ENCODE measurements at regions not wholly inside any gene's neighbourhood (a gene's known extent, or its start where the extent isn't known, plus 50 kb on each side); places are given as distances from the start of the nearest gene placed in this dataset.

DNA sequence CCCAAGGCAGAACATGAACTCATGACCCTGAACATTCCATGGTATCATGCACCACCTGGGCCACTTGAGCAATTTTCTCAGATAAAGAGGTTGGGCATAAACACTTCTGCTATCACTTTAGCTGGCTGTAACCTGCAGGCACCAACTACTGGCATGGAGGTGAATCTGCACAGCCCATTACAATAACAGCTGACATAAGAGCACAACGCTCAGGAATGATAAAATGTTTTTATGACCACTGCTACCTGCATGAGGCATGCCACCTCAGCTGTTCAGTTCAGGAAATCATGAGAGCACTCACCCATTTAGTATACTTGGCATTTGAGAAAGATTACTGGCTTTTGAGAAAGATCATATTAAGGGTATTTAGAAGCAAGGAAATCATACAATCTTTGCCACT lies 85.7 kb upstream of the SPIN4 start:
- TF ChIP-seq EZH2phosphoT487 (IDR thresholded peaks at IDR 0.05; ENCODE audit: borderline replicate concordance, low read depth, low read length), result no peak
- TF ChIP-seq, protein P1, sequence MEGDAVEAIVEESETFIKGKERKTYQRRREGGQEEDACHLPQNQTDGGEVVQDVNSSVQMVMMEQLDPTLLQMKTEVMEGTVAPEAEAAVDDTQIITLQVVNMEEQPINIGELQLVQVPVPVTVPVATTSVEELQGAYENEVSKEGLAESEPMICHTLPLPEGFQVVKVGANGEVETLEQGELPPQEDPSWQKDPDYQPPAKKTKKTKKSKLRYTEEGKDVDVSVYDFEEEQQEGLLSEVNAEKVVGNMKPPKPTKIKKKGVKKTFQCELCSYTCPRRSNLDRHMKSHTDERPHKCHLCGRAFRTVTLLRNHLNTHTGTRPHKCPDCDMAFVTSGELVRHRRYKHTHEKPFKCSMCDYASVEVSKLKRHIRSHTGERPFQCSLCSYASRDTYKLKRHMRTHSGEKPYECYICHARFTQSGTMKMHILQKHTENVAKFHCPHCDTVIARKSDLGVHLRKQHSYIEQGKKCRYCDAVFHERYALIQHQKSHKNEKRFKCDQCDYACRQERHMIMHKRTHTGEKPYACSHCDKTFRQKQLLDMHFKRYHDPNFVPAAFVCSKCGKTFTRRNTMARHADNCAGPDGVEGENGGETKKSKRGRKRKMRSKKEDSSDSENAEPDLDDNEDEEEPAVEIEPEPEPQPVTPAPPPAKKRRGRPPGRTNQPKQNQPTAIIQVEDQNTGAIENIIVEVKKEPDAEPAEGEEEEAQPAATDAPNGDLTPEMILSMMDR (conservative IDR thresholded peaks at IDR 0.05; ENCODE audit: low read length), result no peak
- no peaks in the 10 kb centered on the region for H3K79me2 ChIP-seq (ENCODE audit: insufficient read depth, low read depth, low read length)
- intact Hi-C loops (cut with micrococcal nuclease; ENCODE audit: unreplicated experiment), result no loop called here
- ChIA-PET CTCF (ENCODE audit: unreplicated experiment) (no interaction called here), POLR2A (no interaction called here)
- H3K36me3 ChIP-seq (ENCODE audit: insufficient read depth, low read length), result no peaks in the 10 kb centered on the region
- H3K27ac ChIP-seq (ENCODE audit: low read depth, low read length, poor library complexity, severe bottlenecking), result no peak overlapping the region
- BruUV-seq (replicated peaks), result no TSS peak
- H2AFZ ChIP-seq (ENCODE audit: low read length), result no peak overlapping the region
- no peaks in the 10 kb centered on the region for H3K9me2 ChIP-seq (ENCODE audit: insufficient read depth, low read length)
- no peaks in the 10 kb centered on the region for H4K20me1 ChIP-seq (ENCODE audit: insufficient read depth, low read length)
- DNase-seq (ENCODE audit: low spot score), result no peak
- H3K4me2 ChIP-seq (ENCODE audit: low read length), result no peak overlapping the region
- no peaks in the 10 kb centered on the region for H3K9me3 ChIP-seq (ENCODE audit: low read length)
- no peaks in the 10 kb centered on the region for H3K4me1 ChIP-seq (ENCODE audit: insufficient read depth, low read length, poor library complexity, severe bottlenecking)
- H3K4me3 ChIP-seq (ENCODE audit: low read depth, low read length, poor library complexity, severe bottlenecking), result no peak overlapping the region

DNA sequence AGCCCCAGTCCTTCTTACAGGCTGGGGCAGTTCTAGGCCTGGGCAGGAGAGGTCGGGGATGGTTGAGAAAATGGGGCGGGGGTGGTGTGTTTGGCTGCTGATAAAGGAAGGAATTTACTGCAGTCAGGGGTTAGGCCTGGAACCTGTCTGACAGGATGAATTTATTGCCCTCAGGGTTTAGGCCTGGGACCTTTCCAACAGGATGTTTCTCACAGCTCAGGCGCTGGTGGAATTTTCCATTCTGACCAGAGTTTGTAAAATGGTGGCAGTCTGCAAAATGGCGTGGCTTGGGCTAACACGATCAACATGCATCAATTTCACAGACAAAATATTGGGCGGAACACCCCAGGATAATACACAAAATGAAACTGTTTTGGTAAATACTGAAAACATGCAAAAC lies 83.5 kb upstream of the SPIN4 start:
- Histone ChIP-seq H2AFZ (ENCODE audit: low read length) (no peak overlapping the region), H3K36me3 (ENCODE audit: insufficient read depth, low read length) (no peaks in the 10 kb centered on the region), H3K4me1 (ENCODE audit: insufficient read depth, low read length, poor library complexity, severe bottlenecking) (no peaks in the 10 kb centered on the region), H3K79me2 (ENCODE audit: insufficient read depth, low read depth, low read length) (no peaks in the 10 kb centered on the region), H3K4me2 (ENCODE audit: low read length) (no peak overlapping the region), H3K9me2 (ENCODE audit: insufficient read depth, low read length) (no peaks in the 10 kb centered on the region), H3K4me3 (ENCODE audit: low read depth, low read length, poor library complexity, severe bottlenecking) (no peak overlapping the region), H4K20me1 (ENCODE audit: insufficient read depth, low read length) (no peaks in the 10 kb centered on the region), H3K9me3 (ENCODE audit: low read length) (no peaks in the 10 kb centered on the region), H3K27ac (ENCODE audit: low read depth, low read length, poor library complexity, severe bottlenecking) (no peak overlapping the region)
- ChIA-PET POLR2A (no interaction called here), CTCF (ENCODE audit: unreplicated experiment) (no interaction called here)
- TF ChIP-seq EZH2phosphoT487 (IDR thresholded peaks at IDR 0.05; ENCODE audit: borderline replicate concordance, low read depth, low read length), result no peak
- TF ChIP-seq, protein P1 (conservative IDR thresholded peaks at IDR 0.05; ENCODE audit: low read length), result no peak
- intact Hi-C loops (cut with micrococcal nuclease; ENCODE audit: unreplicated experiment), result no loop called here
- no TSS peak for BruUV-seq (replicated peaks)
- DNase-seq (ENCODE audit: low spot score), result no peak

DNA sequence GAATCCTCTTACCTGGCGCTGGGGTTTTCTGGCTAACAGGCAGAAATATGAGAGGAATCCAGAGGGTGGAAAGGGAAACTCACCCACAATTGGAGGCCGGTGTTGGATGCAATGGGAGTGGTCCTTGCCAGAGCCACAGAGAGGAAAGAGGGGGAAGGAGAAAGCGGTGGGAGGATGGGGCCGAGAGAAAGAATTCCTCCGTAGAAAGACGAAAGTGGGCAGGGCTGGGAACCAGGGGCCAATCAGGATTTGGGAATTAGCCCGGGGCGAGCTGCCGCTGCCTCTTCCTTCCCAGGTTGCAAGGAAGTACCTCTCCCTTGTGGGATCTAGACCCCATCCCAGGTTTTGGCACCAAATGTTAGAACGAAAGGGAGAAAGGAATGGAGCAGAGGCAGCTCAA lies 83.1 kb upstream of the SPIN4 start:
- intact Hi-C loops (cut with micrococcal nuclease; ENCODE audit: unreplicated experiment), result no loop called here
- Histone ChIP-seq H3K36me3 (ENCODE audit: insufficient read depth, low read length) (no peaks in the 10 kb centered on the region), H3K4me1 (ENCODE audit: insufficient read depth, low read length, poor library complexity, severe bottlenecking) (no peaks in the 10 kb centered on the region), H3K9me3 (ENCODE audit: low read length) (no peaks in the 10 kb centered on the region), H4K20me1 (ENCODE audit: insufficient read depth, low read length) (no peaks in the 10 kb centered on the region), H2AFZ (ENCODE audit: low read length) (no peak overlapping the region), H3K9me2 (ENCODE audit: insufficient read depth, low read length) (no peaks in the 10 kb centered on the region), H3K79me2 (ENCODE audit: insufficient read depth, low read depth, low read length) (no peaks in the 10 kb centered on the region), H3K27ac (ENCODE audit: low read depth, low read length, poor library complexity, severe bottlenecking) (no peak overlapping the region), H3K4me3 (ENCODE audit: low read depth, low read length, poor library complexity, severe bottlenecking) (no peak overlapping the region), H3K4me2 (ENCODE audit: low read length) (no peak overlapping the region)
- no TSS peak for BruUV-seq (replicated peaks)
- TF ChIP-seq, protein P1 (conservative IDR thresholded peaks at IDR 0.05; ENCODE audit: low read length), result no peak
- no peak for TF ChIP-seq EZH2phosphoT487 (IDR thresholded peaks at IDR 0.05; ENCODE audit: borderline replicate concordance, low read depth, low read length)
- ChIA-PET POLR2A (no interaction called here), CTCF (ENCODE audit: unreplicated experiment) (no interaction called here)
- no peak for DNase-seq (ENCODE audit: low spot score)

Data from OCI-LY7 (cell line).